ENCODE measurements at regions not wholly inside any gene's neighbourhood (a gene's known extent, or its start where the extent isn't known, plus 50 kb on each side); places are given as distances from the start of the nearest gene placed in this dataset.

DNA sequence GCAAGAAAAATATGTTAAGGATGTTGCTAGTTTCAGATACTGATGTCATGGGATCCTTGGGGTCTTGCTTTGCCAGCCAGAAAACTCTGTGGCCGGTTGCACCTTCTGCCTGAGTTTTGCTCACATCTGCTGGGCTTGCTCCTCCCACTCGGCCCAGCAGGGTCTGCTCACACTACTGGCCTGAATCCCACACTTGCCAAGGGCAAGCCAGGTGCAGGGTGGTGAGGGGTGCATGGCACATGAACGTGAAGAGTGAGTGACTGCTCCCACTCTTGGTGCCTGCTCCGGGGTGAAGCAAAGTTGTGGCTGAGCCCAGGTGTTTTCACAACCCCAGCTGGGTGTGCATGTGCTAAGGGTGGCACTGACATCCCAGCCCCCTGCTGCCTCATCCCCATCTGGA lies 83.1 kb upstream of the STARD4 start:
- Histone ChIP-seq H3K36me3 (ENCODE audit: control insufficient read depth, insufficient read depth, low read length) (no peaks in the 10 kb centered on the region), H3K27me3 (replicated peaks; ENCODE audit: control insufficient read depth, insufficient read depth, low read length) (no peaks in the 10 kb centered on the region), H3K4me3 (replicated peaks; ENCODE audit: low read depth, low read length) (no peak overlapping the region)
- TF ChIP-seq, protein P1, sequence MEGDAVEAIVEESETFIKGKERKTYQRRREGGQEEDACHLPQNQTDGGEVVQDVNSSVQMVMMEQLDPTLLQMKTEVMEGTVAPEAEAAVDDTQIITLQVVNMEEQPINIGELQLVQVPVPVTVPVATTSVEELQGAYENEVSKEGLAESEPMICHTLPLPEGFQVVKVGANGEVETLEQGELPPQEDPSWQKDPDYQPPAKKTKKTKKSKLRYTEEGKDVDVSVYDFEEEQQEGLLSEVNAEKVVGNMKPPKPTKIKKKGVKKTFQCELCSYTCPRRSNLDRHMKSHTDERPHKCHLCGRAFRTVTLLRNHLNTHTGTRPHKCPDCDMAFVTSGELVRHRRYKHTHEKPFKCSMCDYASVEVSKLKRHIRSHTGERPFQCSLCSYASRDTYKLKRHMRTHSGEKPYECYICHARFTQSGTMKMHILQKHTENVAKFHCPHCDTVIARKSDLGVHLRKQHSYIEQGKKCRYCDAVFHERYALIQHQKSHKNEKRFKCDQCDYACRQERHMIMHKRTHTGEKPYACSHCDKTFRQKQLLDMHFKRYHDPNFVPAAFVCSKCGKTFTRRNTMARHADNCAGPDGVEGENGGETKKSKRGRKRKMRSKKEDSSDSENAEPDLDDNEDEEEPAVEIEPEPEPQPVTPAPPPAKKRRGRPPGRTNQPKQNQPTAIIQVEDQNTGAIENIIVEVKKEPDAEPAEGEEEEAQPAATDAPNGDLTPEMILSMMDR (IDR thresholded peaks at IDR 0.05; ENCODE audit: insufficient read depth, low read length, poor library complexity, severe bottlenecking) = no peak
- no peak for DNase-seq (ENCODE audit: extremely low read depth, insufficient read length)

DNA sequence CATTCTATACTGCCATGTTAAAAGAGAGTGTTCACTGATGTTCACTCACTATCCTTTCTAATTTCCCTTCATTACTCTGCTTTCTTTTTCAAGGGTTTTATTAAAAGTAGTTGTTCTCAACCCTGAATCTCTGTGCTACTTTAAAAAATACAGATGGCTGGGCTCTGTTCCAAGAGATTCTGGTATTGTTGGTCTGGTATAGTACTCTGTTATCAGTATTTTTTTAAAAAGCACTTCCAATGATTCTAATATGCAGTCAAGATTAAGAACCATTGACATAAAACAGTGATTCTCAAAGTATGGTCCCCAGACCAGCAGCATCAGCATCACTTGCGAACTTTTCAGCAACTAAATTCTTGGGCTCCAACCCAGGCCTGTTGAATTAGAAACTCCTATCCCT lies 77.0 kb upstream of the STARD4 start:
- TF ChIP-seq, protein P1 (IDR thresholded peaks at IDR 0.05; ENCODE audit: insufficient read depth, low read length, poor library complexity, severe bottlenecking) = no peak
- Histone ChIP-seq H3K27me3 (replicated peaks; ENCODE audit: control insufficient read depth, insufficient read depth, low read length) (no peaks in the 10 kb centered on the region), H3K4me3 (replicated peaks; ENCODE audit: low read depth, low read length) (no peak overlapping the region), H3K36me3 (ENCODE audit: control insufficient read depth, insufficient read depth, low read length) (no peaks in the 10 kb centered on the region)
- no peak for DNase-seq (ENCODE audit: extremely low read depth, insufficient read length)

DNA sequence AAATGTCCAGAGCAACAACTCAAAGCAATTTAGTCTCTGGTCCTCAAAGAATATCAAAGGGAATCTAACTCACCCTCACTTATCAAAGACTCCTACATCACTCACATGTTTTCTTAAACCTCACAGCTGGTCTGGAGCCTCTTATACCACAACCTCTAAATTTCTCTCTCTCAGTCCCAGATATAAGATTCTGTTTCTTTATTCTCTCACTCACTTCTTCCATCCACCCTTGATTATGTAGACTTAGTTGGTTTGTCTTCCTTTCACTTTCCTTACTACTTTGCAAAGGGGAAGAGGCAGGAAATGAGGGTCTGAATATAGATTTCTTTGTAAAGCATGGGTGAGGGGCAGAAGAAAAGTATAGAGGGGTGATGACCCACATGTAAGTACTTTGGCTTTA lies 75.4 kb upstream of the STARD4 start:
- TF ChIP-seq, protein P1 (IDR thresholded peaks at IDR 0.05; ENCODE audit: insufficient read depth, low read length, poor library complexity, severe bottlenecking) = no peak
- Histone ChIP-seq H3K4me3 (replicated peaks; ENCODE audit: low read depth, low read length) (no peak overlapping the region), H3K27me3 (replicated peaks; ENCODE audit: control insufficient read depth, insufficient read depth, low read length) (no peaks in the 10 kb centered on the region), H3K36me3 (ENCODE audit: control insufficient read depth, insufficient read depth, low read length) (no peaks in the 10 kb centered on the region)
- no peak for DNase-seq (ENCODE audit: extremely low read depth, insufficient read length)

DNA sequence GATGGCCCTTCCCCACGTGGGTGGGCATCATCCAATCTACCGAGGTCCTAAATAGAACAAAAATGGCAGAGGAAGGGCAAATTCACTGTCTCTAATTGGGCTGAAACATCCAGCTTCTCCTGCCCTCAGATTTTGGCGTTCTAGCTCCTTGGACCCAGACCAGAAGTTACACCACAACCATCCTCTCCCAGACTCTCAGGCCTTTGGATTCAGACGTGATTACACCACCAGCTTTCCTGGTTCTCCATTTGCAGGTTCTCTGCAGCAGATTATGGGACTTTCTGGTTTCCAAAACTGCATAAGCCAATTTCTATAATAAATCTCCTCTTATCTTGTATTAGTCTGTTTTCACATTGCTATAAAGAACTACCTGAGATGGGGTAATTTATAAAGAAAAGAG lies 73.6 kb upstream of the STARD4 start:
- H3K27me3 ChIP-seq (replicated peaks; ENCODE audit: control insufficient read depth, insufficient read depth, low read length) = no peaks in the 10 kb centered on the region
- TF ChIP-seq, protein P1 (IDR thresholded peaks at IDR 0.05; ENCODE audit: insufficient read depth, low read length, poor library complexity, severe bottlenecking) = no peak
- no peak for DNase-seq (ENCODE audit: extremely low read depth, insufficient read length)
- H3K36me3 ChIP-seq (ENCODE audit: control insufficient read depth, insufficient read depth, low read length) = no peaks in the 10 kb centered on the region
- no peak overlapping the region for H3K4me3 ChIP-seq (replicated peaks; ENCODE audit: low read depth, low read length)

DNA sequence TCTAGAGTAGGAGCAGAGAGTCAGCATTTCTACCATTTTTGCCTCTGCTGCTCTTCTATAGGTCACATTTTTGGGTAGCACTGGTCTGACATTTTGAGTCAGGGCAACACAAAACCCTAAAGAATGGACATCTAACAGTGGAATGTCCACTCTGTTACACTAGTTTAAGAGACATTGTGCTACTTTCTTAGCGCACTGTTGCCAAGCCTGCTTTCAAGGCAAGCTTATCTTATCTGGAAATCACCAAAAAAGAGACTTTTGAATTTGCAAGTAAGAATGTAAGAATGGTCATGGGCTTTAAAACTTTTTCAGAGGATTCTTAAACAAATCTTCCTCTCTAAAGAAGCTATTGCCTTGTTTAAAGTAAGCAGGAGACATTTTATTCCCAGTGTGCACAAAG lies 73.0 kb upstream of the STARD4 start:
- H3K36me3 ChIP-seq (ENCODE audit: control insufficient read depth, insufficient read depth, low read length) = no peaks in the 10 kb centered on the region
- no peak overlapping the region for H3K4me3 ChIP-seq (replicated peaks; ENCODE audit: low read depth, low read length)
- TF ChIP-seq, protein P1 (IDR thresholded peaks at IDR 0.05; ENCODE audit: insufficient read depth, low read length, poor library complexity, severe bottlenecking) = no peak
- no peaks in the 10 kb centered on the region for H3K27me3 ChIP-seq (replicated peaks; ENCODE audit: control insufficient read depth, insufficient read depth, low read length)
- no peak for DNase-seq (ENCODE audit: extremely low read depth, insufficient read length)

DNA sequence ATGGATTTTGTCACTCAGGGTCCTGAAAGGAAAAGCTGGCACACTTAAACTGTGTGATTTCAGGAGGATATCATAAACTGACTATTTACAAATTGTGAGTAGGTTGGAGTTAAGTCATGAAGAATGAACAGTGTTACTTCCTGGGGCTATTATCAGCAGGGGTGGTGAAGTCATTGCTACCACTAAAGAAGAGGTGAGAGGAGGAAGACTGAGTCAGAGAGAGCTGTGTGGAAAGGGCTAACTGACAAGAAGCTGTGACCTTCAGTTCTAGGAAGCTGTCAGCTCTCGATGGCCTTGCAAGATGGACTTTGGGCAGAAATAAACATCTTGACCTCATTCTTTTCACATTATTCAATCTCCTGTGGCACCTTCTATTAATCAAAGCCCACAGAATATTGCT lies 72.3 kb upstream of the STARD4 start:
- no peak for DNase-seq (ENCODE audit: extremely low read depth, insufficient read length)
- TF ChIP-seq, protein P1 (IDR thresholded peaks at IDR 0.05; ENCODE audit: insufficient read depth, low read length, poor library complexity, severe bottlenecking) = no peak
- Histone ChIP-seq H3K36me3 (ENCODE audit: control insufficient read depth, insufficient read depth, low read length) (no peaks in the 10 kb centered on the region), H3K27me3 (replicated peaks; ENCODE audit: control insufficient read depth, insufficient read depth, low read length) (no peaks in the 10 kb centered on the region), H3K4me3 (replicated peaks; ENCODE audit: low read depth, low read length) (no peak overlapping the region)
